CD4-positive, alpha-beta T cell treated with Interleukin-17A for 1 hour (primary cell): ENCODE measurements at regions not wholly inside any gene's neighbourhood (a gene's known extent, or its start where the extent isn't known, plus 50 kb on each side); places are given as distances from the start of the nearest gene placed in this dataset.
A peak's percentile ranks its signal among the peaks of the same experiment; 100 is the strongest.

Experiments
- DNase-seq: peaks from one replicate; pipeline ENCODE4 v3.0.0-alpha.2; 2020

DNA sequence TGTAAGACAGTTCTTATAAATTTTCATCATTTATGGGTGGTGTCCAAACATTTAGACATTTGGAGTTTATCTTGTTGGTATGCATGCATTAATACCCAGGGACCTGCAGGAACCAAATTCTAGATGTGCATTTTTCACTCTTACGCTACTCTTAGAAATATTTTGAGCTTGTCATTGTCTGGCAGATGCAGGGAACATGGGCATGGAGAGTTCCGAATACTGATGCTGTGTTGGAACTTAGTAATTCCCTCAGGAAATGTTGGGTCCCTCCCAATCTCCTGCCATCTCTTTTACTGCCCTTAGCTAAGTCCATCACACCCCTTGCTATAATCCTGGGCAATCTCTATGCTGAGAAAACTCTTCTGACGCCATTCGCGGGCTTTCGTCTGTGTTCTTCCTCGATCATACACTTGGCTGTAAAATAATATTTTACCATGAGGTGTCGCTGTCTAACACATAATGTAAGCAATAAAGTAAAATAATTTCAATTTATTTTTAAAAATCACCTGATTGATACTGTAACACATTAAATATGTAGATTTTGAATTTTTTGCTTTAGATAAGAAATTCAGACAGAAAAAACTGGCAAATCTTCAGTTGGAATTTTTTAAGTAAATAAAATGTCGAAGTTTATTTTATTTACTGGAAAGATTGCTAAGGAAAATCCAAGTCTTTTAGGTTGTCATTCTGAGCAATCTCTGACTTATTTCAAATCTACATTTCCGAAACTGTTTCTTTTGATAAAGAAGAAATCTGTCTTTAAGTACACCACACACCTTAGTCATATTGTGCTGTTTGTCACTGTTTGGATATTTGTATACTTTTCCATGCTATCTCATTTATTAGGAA lies 304.1 kb upstream of the SSTR1 start:
- DNase-seq = peak; percentile 50

DNA sequence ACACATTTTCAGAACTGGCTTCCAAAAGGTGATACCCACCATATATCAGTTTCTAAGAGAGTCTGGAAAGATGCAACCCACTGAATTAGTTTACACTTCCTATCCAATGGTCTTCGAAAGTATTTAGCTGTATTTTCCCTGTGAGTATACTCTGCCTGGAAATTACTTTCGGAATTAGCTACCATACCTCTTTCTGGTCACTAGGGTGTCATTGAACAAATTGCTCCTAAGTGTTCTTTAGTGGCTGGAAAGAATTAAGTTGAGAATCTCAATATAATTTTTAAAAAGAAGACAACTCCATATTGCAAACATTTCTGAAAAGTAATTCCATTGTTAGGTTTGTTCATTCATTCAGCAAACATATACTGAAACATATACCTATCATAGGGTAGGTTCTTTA lies 283.1 kb upstream of the SSTR1 start:
- DNase-seq = no peak

- no peak for DNase-seq
Observed at GRCh38 chr14:37932008-37932407, 275.7 kb upstream of the SSTR1 start.

GRCh38 chr14:37932481-37932880 lies 275.2 kb upstream of the SSTR1 start:
- no peak for DNase-seq

GRCh38 chr14:37936971-37937370 lies 270.7 kb upstream of the SSTR1 start:
- DNase-seq = no peak

DNA sequence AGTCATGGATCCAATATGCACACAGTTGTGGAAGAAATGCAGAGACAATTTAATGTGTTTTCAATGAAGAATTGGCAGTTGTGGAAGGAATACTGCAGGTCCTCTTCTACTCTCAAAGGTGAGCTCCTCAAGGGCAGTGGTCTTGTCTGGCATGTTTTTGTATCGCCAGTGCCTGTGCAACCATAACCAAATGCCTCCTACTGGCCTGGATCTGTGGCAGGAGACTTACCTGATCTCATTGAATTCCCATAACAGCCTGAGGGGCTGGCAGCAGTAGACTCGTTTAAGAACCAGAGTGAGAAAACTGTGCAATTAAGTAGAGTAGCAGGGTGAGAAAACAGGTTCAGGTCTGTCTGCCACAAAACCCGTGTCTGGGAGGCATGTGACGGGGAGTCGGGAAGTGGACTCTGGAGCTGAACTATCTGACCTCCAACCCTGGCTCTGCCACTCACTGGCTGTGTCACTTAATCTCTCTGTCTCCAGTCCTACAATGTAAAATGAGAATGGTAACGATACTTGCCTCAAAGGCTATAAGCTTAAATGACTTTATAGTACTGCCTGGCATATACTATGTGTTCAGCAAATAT lies 268.2 kb upstream of the SSTR1 start:
- DNase-seq = no peak

DNA sequence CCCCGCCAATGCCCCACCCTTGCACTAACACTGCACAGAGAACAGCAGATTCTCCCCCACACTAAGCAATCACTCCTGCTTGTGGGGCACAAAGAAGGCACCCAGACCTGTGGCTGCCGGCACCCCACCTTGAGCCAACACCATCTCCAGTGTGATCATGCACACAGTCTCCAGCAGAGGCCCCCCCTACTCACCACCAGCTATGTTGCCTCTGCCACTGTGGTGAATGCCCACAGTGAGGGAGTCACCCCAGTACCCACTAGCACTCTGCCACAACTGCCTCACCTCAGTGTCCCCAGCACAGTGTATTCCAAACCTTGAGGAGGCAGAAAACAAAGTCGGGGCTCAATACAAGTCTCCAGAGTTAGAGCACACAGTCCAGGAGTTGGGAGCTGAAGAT lies 261.7 kb upstream of the SSTR1 start:
- no peak for DNase-seq

- no peak for DNase-seq
Observed at GRCh38 chr14:37946819-37947218, 260.9 kb upstream of the SSTR1 start.

DNA sequence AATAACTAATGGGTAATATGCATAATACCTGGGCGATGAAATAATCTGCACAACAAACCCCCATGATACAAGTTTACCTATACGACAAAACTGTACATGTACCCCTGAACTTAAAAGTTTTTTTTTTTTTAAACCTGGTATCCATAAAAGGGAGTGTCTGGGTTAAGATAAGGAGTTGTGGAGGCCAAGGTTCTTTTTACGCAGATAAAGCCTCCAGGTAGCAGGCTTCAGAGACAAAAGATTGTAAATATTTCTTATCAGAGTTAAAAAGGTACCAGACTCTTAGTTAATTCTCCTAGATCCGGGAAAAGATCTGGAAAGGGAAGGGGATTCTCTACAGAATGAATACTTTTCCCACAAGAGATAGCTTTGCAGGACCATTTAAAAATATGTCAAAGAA lies 259.4 kb upstream of the SSTR1 start:
- no peak for DNase-seq

DNA sequence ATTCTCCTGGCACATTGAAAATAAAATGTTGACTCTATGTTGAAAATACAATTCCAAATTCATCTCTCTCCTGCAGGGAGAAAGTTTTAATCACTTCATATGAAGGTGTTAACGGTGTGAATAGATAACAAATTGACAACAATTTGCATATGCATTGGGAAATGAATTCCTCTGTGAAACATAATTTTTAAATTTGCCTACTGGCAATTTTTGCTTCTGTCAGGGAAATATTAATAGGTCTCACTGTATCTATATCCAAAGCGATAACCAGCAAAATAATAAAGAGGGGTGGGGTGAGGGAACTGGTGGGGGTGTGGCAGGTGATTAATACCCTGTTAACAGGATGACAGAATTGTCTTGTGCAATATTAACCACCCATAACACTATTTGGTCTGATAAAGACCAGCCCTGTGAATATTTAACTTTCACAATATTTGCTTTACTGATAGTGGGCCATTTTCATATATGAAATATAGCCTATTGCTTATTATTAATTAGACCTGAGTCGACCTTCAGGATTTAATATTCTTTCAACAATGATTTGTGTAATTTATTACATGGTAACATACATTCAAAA lies 239.0 kb upstream of the SSTR1 start:
- no peak for DNase-seq

DNA sequence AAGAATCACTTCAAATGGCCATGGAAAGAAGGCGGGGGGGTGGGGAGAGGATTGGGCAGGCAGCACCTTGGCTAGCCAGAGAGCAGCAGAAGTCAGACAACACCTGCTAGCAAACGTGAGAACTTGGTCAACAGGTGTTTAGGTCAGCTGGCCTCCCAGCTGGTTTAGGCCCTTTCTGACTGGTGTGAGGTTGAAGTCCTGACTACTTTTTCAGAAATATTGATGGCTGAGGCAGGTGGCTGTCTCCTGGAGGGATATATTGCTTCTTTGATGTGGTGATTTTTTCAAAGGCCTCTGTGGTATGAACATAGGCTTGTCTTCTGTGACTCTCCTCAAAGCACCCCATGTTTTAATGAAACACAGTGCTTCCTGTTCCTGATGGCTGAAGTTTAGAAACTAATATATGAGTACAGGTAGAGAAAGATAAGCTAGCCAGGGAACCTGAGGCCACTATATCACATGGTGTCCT lies 238.2 kb upstream of the SSTR1 start:
- no peak for DNase-seq

GRCh38 chr14:37970696-37971095 lies 237.0 kb upstream of the SSTR1 start:
- no peak for DNase-seq

GRCh38 chr14:37972941-37973887 lies 234.5 kb upstream of the SSTR1 start:
- DNase-seq = no peak

DNA sequence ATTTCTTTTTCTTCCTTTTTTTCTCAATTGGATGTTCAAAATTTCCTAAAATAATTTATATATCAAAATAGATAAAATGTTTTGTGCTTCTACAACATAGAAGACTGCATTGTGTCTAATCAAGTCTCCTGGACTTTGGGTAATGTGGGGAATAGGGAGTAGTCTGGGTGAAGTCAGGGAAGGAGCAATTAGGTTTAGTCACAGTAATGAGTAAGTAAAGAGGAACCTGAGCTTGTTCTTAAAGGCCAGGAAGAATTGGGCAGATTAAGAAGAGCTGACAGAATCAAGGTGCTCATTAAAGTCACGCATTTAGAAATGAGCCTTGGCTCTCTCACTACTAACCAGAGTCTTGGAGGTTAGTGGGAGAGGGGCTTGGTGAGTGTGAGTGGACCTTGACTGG lies 233.3 kb upstream of the SSTR1 start:
- DNase-seq = no peak

DNA sequence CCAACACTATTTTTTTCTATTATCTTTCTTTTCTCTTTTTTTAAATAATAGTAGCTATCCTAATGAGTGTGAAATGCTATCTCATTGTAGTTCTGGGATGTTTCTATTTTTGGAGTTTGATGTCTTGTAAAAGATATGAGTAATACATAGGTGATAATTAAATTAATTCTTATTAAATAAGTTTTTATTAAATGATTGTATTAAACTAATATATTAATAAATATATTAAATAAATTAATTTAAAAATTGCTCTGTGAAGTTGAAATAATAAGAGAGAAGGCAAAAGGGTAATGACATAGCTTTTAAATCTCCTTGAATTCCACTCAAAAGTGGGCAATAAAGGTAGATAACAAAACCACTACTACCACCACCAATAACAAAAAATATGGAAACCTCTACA lies 230.2 kb upstream of the SSTR1 start:
- DNase-seq = no peak

- peak; percentile 69 for DNase-seq
Observed at GRCh38 chr14:37985826-37986470, 221.8 kb upstream of the SSTR1 start.

GRCh38 chr14:37988472-37988871 lies 219.2 kb upstream of the SSTR1 start:
- DNase-seq = no peak

DNA sequence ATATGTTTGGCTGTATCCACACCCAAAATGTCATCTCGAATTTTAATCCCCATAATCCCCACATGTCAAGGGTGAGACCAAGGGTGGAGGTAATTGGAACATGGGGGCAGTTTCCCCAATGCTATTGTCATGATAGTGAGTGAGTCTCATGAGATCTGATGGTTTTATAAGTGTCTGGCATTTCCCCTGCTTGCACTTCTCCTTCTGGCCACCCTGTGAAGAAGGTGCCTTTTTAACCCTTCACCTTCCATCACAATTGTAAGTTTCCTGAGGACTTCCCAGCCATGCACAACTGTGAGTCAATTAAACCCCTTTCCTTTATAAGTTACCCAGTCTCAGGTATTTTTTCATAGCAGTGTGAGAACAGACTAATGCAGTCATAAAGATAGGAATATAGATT lies 216.7 kb upstream of the SSTR1 start:
- DNase-seq = no peak

- no peak for DNase-seq
Observed at GRCh38 chr14:37992499-37992898, 215.2 kb upstream of the SSTR1 start.

DNA sequence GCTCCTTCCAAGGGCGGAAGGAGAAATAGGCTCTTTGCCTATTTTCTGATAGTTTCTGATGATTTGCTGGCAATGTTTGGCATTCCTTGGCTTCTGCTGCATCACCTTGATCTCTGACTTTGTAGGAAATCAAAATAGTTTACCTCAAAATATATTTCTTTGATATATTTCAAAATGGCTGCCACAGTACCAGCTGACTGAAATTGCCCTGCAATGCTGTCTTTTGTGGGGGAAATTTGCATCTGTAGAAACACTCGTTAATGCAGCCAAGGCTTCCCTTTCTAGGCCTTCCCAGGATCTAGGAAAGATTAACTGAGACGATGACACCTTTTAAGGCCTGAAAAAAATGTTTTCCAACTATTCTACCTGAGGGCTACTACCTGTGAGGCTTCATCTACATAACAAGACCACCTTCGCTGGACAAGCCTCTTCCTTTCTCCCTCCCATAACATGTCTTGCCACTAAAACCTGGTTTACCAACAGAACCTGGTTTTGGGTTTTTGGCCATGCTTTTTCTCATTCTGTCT lies 212.8 kb upstream of the SSTR1 start:
- DNase-seq = no peak

- DNase-seq = no peak
Observed at GRCh38 chr14:37997017-37997416, 210.7 kb upstream of the SSTR1 start.

DNA sequence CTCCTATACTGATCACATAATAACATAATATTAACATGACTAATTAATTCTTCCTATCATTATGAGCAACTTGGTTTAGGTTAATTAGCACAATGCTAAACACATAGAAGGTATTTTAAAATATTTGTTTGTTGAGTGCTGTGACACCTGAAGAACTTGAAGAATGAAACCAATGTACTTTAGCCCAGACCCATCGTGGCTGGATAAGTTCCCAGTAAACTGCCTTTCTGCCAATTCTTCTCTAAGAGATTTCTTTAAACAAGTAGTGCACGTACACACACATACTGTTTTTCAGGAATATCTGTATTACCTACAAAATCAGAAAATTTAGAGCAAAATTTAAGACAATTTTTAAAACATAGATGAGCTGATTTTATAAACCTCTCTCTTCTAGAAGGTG lies 207.4 kb upstream of the SSTR1 start:
- DNase-seq = no peak
